Medulla oblongata (tissue), 1 donor: ENCODE measurements at regions not wholly inside any gene's neighbourhood (a gene's known extent, or its start where the extent isn't known, plus 50 kb on each side); places are given as distances from the start of the nearest gene placed in this dataset.
"Not testable (repeated sequence)": the region's sequence is repeated elsewhere in the genome, so short reads cannot be mapped to it uniquely, and the experiment has no call there.

Experiments used
- DNase-seq: peaks from one replicate; pipeline ENCODE4 v3.0.0-alpha.2; 2015; ENCODE audit errors: extremely low spot score

DNA sequence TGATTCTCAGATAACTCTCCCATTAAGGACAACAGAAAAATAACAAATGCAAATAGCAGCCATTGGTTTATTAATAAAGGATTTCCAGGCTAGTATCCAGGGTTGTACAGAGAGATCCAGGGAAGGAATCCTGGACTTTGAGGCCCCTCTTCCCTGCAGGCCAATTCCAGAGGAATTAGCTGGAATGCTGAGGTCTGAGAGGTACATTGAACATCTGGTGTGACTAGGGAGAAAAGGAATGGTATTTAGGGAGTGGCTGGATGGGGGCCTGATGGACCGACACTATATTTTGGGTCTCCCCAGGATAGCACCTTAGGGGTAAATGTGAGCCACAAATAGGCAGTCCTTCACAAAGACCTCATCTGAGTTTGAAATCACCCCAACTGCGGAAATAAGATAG is 924.5 kb downstream of the AACS start:
- DNase-seq, result no peak

DNA sequence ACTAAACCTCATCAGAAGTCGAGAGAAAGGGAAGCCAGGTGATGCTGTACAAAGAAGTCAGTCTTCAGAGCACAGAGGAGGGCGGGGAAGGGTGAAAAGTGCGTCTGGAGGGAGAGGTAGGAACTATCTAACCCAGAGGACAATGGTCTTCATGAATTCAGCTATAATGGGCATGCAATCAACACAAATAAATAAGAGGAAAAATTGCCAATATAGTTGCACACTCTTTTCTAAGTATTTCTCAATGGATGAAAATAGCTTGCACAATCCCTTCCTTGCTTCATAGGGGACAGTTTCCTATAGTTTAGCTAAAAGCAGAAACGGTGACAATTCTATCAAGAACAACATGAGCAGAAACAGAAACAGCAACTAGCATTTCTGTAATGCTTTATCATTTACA is 931.2 kb downstream of the AACS start:
- DNase-seq, result no peak

DNA sequence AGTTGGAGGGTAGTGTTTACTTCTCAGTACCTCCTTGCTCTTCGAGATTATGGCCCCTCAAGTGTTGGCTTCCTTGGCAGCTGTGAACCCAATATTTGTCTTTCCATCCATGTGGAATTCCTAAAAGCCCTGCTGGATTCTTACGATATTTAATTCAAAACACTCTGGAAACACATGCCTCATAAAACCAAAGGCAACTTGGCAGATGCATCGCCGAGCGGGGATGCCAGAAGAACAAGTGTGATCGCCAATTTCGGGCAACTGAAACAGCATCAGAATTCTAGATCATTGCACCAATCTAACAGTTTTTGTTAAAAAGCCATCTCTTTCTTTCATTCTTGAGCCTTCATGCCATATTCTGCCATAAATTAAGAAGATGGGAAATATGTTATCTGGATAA is 934.4 kb downstream of the AACS start:
- DNase-seq, result peak; percentile 48

DNA sequence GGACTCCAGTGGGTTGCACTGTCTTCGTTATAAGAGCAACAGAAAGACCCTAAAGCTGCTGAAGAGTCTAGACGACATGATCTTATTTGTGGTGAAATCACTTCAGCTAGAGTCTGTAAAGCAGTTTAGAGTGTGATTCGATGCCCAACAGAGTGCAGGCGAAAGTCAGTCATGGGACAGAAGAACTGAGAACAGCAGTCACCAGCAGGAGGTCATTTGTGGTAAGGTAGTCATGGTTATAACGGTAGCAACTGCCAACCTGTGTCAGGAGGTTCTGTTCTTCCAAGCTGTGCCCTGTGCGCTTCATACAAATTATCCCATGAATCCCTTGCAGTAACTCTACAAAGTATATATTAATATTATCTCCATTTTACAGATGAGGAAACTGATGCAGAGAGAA is 954.1 kb downstream of the AACS start:
- no peak for DNase-seq

DNA sequence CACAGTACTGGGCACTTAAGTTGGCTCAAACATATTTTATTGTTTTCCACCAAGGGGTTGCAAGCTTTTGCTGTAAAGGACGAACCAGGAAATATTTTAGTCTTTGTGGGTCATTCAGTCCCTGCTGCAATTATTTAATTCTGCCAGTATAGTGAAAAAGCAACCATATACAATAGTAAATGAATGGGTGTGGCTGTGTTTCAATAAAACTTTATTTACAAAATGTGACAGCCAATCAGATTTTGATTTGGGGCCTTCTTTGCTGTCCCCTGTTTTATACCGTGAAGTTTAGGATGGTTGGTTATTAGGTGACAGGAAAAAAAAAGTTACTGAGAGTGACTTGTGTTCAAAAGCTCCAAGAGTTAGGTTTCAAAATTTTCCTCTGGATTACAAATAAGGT is 956.4 kb downstream of the AACS start:
- DNase-seq, result no peak

DNA sequence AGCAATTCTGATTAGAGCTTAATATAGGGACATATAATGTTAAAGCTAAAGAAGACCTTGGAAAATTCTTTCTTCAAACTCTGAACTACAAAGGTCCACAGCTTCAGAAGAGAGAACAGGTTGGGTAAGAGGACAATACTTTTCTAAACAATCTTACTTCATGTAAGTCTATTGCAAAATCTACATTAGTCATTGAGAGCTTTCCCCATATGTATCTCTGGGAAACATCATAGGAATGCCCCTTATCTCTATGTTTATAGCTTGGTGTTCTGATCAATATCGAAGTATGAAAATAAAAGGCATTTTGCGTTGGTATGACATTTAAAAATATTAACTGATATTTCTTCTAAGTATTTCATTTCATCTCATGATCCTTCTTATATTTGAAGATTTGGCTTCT is 962.6 kb downstream of the AACS start:
- no peak for DNase-seq

DNA sequence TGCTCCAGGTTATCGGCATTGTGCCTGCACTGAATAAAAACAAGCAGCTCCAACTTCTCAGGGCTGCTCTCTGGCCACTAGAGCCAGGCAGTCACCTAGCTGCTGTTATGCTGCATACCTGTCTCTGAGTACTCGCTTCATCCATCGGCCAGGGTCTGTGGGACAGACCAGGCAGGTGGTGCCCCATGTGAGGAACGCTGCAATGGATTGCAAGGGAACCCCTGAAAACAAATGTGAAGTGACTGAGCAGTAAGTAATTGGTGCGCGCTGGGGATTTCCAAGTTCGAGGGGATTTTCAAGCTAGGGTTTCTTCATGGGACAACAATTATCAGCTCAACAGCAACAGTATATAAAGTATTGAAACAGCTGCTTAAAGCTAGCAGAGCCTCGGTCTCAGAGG is 965.3 kb downstream of the AACS start:
- DNase-seq, result no peak

DNA sequence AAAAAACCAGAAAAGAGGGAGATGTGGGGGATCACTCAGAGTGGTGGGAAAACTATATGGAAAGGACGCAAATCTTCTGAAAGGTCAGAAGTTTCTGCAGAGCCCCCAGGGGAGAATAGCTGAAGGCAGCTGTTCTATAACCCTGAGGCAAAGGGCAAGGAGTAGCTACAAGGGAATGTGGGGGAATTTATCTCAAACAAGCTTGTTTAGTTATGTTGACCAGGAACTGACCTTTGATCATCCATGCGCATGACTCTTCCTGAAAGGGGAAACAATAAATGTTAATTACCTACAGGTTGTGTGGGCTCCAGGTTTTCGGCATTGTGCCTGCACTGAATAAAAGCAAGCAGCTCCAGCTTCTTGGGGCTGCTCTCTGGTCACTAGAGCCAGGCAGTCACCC is 968.5 kb downstream of the AACS start:
- DNase-seq, result no peak

DNA sequence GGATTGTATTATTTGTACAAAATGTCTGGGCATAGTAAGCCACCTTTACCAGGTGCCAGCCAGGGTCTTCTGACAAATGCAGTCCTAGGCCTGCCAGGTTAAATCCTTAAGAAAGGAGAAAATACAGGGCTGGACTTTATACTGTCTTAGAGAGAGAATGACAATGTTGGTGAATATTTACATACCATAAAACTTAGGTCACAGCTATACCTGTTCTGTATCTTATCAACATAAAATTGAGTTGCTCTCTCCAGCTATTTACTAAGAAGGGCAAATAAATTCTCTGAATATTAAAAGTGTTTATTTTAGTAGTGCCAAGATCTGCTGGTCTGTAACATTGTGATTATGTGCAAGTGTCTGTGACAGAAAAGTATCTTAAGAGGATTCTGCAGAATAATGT is 971.1 kb downstream of the AACS start:
- DNase-seq, result no peak

DNA sequence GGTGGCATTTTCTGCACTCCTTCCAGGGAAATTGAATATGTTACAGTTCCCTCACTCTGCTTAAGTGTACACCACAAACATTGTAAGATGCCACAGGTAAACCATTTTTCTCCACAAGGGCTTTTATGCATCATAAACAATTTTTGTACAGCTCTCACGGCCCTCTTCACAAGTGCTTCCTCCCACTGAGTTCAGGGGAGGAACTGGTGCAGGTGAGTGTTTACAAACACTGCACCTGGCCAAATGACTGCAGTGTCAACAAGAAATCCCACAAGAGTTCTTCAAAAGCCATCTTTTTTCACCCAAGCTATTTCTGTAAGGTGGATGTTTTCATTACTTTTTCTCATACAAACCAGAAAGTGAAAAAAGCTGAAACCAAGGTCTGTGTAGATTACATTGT is 973.2 kb downstream of the AACS start:
- DNase-seq, result no peak

DNA sequence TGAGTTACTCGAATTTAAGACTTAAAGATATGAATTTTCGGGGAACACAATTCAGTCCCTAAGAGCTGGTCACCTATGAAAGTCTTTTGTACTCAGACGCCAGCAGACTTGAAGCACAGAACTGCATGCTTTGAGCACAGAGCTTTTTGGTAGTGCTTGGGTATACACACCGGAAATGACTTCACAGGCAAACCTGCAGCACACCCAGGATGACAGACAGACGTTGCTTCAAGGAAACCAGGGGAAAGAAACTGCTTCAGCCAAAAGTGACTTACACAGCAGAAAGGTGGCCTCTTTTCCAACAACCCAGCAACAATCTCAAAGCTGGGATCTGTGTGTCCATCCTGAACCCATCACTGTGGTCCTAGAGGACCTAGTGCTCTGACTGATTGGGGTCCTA is 975.1 kb downstream of the AACS start:
- DNase-seq, result no peak

DNA sequence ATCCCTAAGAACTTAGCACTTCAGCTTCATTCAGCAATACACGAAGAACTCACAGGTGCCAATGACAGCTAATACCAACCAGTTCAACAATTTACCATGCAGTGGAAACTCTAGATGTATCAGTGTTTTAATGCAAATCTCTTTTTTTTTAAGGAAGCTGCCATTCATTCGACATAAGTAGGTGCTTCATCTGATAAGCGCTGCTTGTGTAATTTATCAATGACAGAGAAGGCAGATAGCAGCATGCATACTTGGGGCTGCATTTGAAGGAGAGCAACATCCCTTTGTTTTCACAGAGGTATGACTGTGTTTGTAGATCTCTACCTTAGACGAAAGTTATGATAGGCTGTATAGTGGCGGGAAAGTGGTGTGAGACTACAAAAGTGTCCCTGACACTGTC is 977.1 kb downstream of the AACS start:
- no peak for DNase-seq

DNA sequence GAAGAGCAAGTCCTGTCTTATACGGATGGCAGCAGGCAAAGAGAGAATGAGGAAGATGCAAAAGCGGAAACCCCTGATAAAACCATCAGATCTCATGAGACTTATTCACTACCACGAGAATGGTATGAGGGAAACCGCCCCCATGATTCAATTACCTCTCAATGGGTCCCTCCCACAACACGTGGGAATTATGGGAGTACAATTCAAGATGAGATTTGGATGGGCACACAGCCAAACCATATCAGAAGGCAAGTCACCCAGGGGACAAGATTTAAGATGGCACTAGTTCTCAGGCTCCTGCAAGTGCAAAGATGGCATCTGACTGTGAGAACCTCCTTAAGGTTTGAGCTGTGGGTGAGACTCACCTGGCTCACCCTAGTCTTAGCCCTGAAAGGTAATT is 984.3 kb downstream of the AACS start:
- not testable (repeated sequence) for DNase-seq

DNA sequence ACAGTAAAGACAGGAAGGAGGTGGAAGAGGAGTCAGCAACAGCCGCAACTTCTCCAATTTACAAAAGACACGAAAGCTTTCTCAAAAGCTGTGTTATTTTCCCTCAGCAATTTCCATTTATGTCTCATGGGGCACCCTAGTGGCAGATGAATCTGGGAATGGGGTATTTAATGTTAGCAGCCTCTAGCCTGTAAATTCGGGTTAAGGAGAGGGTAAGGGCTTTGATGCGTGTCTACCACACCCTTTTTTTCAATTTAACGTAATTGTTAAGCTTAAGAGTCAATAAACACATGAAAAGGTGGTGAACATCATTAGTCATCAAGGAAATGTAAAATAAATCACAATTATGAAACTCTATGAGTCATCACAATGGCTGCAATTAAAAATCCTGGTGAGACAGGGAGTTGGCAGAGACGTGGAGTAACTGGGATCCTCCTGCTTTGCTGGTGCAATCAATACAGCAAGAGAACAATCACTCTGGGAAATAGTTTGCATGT is 986.4 kb downstream of the AACS start:
- DNase-seq, result no peak

DNA sequence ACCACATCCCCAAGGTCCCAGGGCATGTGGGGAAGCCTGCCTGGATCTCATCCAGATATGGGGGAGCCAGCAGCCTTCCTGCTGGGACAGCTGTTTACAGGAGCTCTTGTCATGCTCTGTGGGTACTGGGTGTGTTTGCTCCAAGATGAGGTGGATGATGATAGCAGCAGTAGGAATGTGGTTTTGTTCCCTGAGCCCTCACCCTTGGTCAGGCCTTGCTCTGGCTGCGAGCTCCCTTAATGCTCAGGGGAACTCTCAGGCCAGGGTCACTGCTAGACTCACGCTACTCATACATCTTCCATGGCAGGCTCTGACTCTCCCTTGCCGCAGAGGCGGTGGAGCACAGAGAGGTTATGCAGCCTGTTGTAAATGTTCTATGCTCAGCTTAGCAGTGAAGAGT is 990.3 kb downstream of the AACS start:
- DNase-seq, result no peak

DNA sequence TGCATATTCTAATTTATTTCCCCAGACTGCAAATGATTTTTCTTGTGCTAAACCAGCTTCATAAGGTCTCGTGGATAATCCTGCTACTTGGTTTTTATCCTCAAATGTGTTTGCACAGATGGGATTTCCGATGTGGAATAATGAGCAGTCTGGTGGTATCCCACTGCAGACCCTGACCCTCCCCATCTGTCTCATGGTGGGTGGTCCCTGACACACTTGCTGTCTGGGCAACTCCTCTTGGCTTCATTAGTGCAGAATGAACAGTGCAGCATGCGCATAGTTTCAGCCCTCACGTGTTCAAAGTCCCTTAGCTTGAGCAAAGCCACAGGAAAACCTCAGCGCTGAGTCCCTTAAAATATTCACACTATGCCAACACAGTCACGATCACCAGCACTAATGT is 996.5 kb downstream of the AACS start:
- no peak for DNase-seq

DNA sequence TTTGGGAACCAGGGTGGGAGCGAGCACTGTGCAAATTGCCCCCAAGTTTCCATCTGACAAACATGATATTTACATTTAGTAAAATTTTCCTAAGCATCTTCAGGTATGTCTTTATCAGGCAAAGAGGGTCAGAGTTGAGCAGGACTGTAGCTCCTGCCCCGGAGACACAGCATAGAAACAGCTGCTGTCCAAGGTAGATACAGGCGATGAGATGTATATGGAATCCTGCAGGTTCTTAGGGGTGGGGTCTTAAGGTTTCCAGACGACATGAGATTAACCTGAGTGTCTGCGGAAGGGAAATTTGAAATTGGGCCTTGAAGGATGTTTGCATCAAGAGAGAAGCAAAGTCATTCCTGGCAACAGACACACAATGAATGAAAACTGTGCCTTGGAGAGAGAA is 998.8 kb downstream of the AACS start:
- no peak for DNase-seq

DNA sequence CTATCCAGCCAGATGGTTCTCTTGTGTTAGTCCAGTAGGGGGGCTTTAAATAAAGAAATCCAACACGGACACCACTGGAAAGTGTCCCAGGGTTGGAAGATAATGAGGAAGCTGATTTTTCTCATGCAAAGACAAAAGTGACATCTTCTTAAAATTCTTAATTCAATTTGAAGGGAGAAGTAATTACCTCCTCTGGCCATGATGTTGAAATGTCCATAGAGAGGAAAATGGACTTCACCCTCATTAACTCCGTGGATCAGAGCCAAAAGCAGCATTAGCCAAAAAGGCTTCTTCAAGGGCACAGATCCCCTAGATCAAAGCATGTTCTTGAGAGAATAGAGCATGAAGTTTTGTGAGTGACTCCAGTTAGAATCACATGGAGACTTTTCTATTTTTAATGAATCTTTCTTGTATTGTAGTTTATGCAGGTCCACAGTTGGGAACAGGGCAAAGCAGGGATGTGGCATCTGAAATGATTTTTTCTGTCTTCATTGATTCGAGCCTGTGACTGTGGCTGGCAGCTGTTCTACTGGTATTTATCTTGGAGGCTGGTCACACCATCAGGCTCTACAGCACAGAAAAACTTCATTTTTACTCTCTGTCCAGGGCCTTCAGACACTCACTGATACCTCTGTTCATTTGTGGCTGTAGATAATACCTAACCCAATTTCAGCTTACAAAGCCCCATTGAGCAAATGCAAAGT is 1002.5 kb downstream of the AACS start:
- DNase-seq, result no peak

DNA sequence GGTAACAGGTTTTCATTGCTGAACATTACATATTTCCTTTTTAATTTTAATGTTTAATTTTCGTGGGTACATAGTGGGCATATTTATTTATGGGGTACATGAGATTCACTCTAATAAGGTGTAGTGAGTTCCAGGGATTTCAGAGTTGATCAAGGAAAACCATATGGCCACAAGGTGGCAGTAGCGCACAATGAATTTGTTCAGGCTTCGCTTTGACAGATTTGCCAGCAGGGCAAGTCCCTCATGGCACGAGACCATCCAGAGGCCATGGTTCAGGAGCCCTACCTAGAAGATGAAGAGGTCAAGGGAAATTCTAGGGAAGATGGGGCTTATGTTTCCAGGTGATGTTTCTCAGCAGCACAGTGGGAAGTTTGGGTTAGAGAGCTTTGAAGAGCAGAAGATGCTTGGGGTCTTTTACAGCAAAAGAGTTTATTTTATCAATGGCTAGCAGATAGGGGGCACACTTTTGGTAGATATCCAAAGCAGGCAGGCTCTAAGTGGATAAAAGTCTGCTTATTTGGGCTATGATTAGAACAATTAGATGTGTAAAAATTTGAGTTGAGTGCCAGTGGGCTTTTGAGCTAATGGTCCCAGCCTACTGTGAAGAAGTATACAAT is 1004.4 kb downstream of the AACS start:
- no peak for DNase-seq

DNA sequence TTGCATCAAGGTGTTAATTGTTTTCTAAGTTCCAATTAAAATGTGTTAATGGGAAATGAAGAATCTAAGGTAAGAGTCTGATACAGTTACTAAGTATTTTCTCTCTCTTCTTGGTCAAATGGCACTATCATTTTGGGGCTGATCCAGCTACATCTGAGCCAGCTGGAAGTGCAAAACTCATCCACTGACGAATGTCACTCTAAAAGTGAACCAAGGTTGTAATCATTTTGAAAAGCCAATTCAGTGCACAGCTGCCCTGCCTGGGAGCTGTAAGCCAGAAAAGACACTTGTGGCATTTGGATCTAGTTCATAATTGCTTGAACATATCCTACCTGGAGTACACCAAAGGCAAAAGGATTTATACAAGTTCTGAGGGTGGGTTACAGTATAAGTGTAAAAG is 1011.3 kb downstream of the AACS start:
- DNase-seq, result no peak

DNA sequence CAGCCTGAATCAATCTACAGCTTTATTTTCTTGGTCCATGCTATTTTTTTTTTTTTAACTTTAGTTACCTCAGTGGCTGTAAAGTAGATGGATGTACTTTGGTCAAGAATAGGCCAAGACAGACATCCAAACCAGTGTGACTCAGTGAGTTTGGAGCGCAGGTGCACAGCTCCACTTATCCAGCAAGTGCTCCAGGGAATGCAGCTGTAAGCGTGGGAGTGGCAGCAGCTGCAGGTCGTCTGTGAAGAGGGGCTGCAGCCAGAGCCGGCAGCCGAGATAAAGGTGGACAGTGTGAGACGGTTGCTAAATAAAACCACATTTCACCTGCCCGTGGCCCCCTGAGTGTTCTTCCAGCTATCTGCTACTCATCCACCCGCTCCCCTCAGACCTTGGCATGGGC is 1018.7 kb downstream of the AACS start:
- no peak for DNase-seq

DNA sequence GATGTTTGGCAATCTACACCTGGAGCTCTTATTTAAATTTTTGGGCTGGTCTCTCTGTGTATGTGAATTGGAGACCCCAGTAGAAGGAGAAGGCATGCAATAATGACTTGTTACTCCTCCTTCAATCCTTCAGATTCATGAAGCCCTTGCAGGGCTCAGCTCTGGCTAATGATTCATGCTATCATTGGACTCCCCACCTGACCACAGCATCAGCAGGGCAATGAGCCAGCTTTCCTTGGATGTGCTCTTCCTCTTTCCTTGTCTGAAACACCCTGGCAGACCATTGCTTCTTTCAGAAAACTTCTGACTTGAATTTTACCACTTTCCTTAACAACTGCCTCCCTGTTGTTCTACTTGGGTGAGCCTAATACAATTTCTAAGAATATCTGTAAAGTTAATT is 1019.2 kb downstream of the AACS start:
- DNase-seq, result no peak

DNA sequence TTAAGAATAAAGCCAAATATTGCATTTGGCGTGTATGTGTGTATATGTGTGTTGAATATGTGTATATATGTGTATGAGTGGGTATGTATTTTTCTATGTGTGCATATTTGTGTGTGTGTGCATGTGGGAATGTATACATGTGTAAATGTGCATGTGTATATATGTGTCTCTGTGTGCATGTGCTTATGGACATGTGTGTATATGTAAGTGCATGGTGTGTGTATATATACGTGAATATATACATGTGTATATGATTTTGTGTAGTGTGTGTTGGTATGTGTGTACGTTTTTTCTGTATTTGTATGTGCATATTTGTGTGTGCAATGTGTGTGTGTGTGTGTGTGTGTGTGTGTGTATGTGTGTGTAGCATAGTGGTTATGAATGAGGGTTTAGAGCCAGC is 1021.0 kb downstream of the AACS start:
- DNase-seq, result no peak

DNA sequence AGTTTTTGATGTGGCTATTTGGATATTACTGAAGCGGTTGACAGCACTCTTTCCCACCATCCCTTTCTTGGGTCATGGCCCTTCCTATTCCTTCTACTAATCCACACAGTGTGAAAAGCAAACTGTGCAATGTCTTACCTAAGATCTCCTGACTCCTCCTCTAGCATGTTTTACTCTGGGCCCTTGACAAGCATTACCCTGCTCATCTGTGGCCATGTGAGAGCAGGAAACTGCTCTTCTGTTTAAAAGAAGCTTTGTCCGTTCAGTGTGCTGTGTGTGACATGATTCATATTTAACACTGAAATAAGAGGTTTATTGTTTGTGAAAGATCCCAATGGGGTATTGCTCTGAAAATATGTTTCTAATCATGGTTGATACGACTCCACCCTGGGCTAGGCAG is 1022.5 kb downstream of the AACS start:
- DNase-seq, result no peak
